Glutamatergic neuron (in vitro differentiated cells): ENCODE measurements at regions not wholly inside any gene's neighbourhood (a gene's known extent, or its start where the extent isn't known, plus 50 kb on each side); places are given as distances from the start of the nearest gene placed in this dataset.

Experiments
- DNase-seq: peaks from one replicate; pipeline ENCODE4 v3.0.0; 2022
- H3K27ac Mint-ChIP-seq: one replicate; pipeline ENCODE4 v1.8.0; 2020; ENCODE audit warnings: mild to moderate bottlenecking, mixed read lengths, inconsistent platforms; ENCODE audit not compliant: unreplicated experiment
- H3K27me3 Mint-ChIP-seq: one replicate; pipeline ENCODE4 v1.8.0; 2020; ENCODE audit warnings: mild to moderate bottlenecking, moderate library complexity, mixed read lengths, inconsistent platforms; ENCODE audit not compliant: unreplicated experiment
- H3K36me3 Mint-ChIP-seq: one replicate; pipeline ENCODE4 v1.8.0; 2020; ENCODE audit warnings: mild to moderate bottlenecking, mixed read lengths, inconsistent platforms; ENCODE audit not compliant: unreplicated experiment
- H3K4me1 Mint-ChIP-seq: one replicate; pipeline ENCODE4 v1.8.0; 2020; ENCODE audit warnings: mild to moderate bottlenecking, low read depth, mixed read lengths, inconsistent platforms; ENCODE audit not compliant: unreplicated experiment
- H3K4me3 Mint-ChIP-seq: one replicate; pipeline ENCODE4 v1.8.0; 2020; ENCODE audit warnings: mild to moderate bottlenecking, mixed read lengths, inconsistent platforms; ENCODE audit not compliant: unreplicated experiment
- H3K9me3 Mint-ChIP-seq: one replicate; pipeline ENCODE4 v1.8.0; 2020; ENCODE audit warnings: mild to moderate bottlenecking, moderate library complexity, mixed read lengths, inconsistent platforms; ENCODE audit not compliant: unreplicated experiment
- CTCF ChIP-seq: fragments of 200-600 bp; sonication (generic); IDR thresholded peaks from one replicate; pipeline ENCODE4 v1.5.0; 2021; ENCODE audit not compliant: partially characterized antibody, unreplicated experiment

GRCh38 chr3:29004885-29005599 lies 275.8 kb upstream of the RBMS3 start:
- no peak overlapping the region for H3K27ac Mint-ChIP-seq
- no peaks in the 10 kb centered on the region for H3K27me3 Mint-ChIP-seq
- H3K9me3 Mint-ChIP-seq = peaks cover 1% of the 10 kb centered on the region
- no peaks in the 10 kb centered on the region for H3K36me3 Mint-ChIP-seq
- no peaks in the 10 kb centered on the region for H3K4me1 Mint-ChIP-seq
- no peak for TF ChIP-seq CTCF
- H3K4me3 Mint-ChIP-seq = no peak overlapping the region
- DNase-seq = no peak

DNA sequence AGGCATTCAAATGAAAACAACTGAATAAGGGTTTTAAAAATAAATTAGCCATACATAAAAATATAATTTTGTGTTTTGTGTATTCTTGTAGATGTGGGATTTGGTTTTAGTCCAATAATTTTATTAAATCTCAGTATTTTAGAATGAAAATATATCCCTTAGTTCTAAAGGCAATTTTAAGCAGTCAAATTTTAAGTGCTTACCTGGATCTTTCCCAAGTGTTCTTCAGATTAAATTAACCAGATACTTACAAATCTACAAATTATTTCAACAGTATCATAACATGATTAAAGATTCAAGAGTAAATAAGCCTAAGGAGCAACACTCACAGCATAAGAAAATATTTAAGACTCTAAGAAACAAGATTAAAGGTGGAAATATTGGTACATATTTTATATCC lies 275.0 kb upstream of the RBMS3 start:
- H3K4me1 Mint-ChIP-seq = no peaks in the 10 kb centered on the region

DNA sequence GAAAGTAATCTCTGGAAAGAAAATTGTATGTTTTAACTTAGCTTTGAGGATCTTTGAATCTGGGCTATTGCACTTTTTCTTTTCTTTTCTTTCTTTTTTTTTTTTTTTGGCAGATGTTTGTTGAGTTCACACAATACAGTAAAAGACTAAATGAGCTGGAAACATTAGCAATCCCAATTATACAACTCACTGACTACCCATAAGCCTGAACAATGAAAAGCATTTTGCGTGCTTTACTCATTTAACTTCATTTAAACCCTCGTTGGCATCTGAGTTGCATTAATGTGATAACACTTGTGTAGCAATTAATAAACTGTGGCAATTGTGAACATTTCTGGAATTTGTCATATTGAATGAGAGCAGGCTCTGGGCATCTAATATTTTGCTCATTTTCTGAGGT lies 269.4 kb upstream of the RBMS3 start:
- H3K27ac Mint-ChIP-seq = no peak overlapping the region
- H3K4me3 Mint-ChIP-seq = no peak overlapping the region
- no peak for TF ChIP-seq CTCF
- H3K9me3 Mint-ChIP-seq = peaks cover 1% of the 10 kb centered on the region
- peaks cover 2% of the 10 kb centered on the region for H3K27me3 Mint-ChIP-seq
- DNase-seq = no peak
- no peaks in the 10 kb centered on the region for H3K4me1 Mint-ChIP-seq
- H3K36me3 Mint-ChIP-seq = no peaks in the 10 kb centered on the region

More for the DNA sequence above, 275.0 kb upstream of the RBMS3 start:
- TF ChIP-seq CTCF = no peak
- Mint-ChIP-seq H3K27ac (no peak overlapping the region), H3K36me3 (no peaks in the 10 kb centered on the region), H3K27me3 (peaks cover 2% of the 10 kb centered on the region), H3K4me3 (no peak overlapping the region), H3K9me3 (peaks cover 1% of the 10 kb centered on the region)
- DNase-seq = no peak

DNA sequence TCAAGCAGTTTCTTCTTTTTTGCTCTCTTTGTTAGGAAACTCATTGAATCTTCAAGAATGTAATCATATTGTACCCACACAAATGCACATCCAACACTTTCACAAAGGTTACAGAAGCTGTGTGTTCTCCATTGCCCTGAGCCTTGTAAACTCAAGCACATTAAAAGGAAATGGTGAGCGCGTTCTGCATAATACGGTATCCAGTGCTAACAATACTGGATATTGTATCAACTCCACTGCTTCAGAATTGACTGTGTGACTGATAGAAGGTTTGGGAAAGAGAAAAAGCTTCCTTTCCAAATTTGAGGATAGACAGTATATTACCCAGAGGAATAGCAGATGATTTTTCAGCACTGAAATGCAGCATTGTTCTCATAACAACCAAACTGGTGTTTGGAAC lies 268.9 kb upstream of the RBMS3 start:
- no peak overlapping the region for H3K27ac Mint-ChIP-seq
- no peak overlapping the region for H3K4me3 Mint-ChIP-seq
- no peak for TF ChIP-seq CTCF
- DNase-seq = no peak
- H3K4me1 Mint-ChIP-seq = no peaks in the 10 kb centered on the region
- H3K36me3 Mint-ChIP-seq = no peaks in the 10 kb centered on the region
- H3K9me3 Mint-ChIP-seq = peaks cover 1% of the 10 kb centered on the region
- peaks cover 2% of the 10 kb centered on the region for H3K27me3 Mint-ChIP-seq

DNA sequence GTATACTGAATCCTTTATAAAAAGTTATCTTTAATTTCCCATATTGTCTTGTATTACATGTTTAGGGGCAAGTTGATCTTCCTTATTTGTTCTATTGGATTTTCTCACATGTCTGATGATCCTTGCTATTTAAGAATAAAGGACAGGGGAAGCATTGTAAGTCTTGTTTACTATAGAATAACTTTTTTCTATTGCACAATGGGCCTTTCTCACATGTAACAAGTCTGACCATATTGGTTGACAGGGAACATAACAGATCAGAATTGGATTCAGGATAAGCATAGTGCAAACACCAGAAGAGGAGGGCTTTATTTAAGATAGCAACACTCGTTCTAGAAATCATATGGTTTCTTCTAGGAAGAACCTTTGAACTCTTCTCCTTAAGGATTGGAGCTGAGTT lies 257.9 kb upstream of the RBMS3 start:
- Mint-ChIP-seq H3K9me3 (peaks cover 4% of the 10 kb centered on the region), H3K4me3 (no peak overlapping the region), H3K27ac (no peak overlapping the region), H3K4me1 (no peaks in the 10 kb centered on the region), H3K27me3 (no peaks in the 10 kb centered on the region), H3K36me3 (peaks cover 7% of the 10 kb centered on the region)
- DNase-seq = no peak
- TF ChIP-seq CTCF = no peak
